Fibroblast of lung (primary cell): ENCODE measurements at regions not wholly inside any gene's neighbourhood (a gene's known extent, or its start where the extent isn't known, plus 50 kb on each side); places are given as distances from the start of the nearest gene placed in this dataset.

ENCODE experiments used
- CTCF ChIP-seq, 2 donors: IDR thresholded peaks in 1 of 2; conservative IDR thresholded peaks in 1 of 2; 1 replicate in 1 of 2; 2 replicates in 1 of 2; pipeline ENCODE4 v1.5.1; 2011 to 2012; ENCODE audit warnings: low read length in 2 of 2, control low read depth in 1 of 2, inconsistent platforms in 1 of 2, low read depth in 1 of 2, mild to moderate bottlenecking in 1 of 2
- EZH2 ChIP-seq: IDR thresholded peaks from 2 replicates; pipeline ENCODE4 v1.5.1; 2012; ENCODE audit warnings: low read length, control low read depth, mild to moderate bottlenecking; ENCODE audit errors: missing control alignments

- TF ChIP-seq CTCF (conservative IDR thresholded peaks at IDR 0.05 in 1 of 2, IDR thresholded peaks at IDR 0.05 in 1 of 2; ENCODE audit: low read depth in 1 of 2, low read length in 2 of 2): no peak
- TF ChIP-seq EZH2: no peak
These were observed 503.3 kb downstream of the RNF144A start for GRCh38 chr2:7420530-7420929.
